ENCODE measurements at regions not wholly inside any gene's neighbourhood (a gene's known extent, or its start where the extent isn't known, plus 50 kb on each side); places are given as distances from the start of the nearest gene placed in this dataset.
A peak's percentile ranks its signal among the peaks of the same experiment; 100 is the strongest.
"Not testable (repeated sequence)": the region's sequence is repeated elsewhere in the genome, so short reads cannot be mapped to it uniquely, and the experiment has no call there.

DNA sequence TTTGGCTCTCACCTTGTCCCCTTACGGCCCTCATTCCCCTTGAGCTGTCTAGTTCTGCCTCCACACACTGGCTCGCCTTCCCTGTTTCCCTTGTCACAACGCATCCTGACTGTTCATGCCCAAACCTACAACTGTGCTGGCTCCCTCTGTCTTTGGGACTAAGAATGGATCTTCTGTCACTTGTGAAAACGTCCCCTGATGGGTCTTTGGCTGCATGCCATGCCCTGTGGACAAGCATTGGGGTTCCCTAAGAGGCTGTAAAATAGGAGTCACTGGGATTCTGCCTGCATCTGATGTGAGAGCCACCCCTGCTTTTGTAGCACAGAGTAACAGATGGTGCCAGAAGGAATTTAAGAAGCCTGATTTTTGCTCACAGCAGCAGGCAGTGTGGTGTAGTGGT is 285.3 kb upstream of the CRY1 start:
- no peak for DNase-seq

DNA sequence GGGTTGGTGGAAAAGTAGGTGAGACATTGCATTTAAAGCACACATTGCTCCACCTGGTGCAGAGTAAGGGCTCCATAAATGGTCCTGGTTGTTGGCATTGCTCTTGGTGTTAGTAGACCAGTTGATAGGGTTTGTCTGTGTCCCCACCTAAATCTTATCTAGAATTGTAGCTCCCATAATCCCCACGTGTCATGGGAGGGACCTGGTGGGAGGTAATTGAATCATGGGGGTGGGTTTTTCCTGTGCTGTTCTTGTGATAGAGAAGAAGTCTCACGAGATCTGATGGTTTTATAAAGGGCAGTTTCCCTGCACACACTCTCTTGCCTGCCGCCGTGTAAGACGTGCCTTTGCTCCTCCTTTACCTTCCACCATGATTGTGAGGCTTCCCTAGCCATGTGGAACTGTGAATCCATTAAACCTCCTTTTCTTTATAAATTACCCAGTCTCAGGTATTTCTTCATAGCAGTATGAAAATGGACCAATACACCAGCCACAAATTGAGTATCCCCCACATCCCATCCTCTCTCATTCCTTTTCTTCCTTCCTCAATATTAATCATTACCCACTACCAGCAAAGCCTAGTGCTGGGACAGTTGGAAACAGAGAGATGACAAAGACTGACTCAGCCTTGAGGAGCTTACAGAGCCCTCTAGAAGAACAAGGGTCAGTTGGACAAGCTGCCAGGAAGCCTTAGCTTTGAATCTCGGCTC is 285.9 kb upstream of the CRY1 start:
- DNase-seq = not testable (repeated sequence)

DNA sequence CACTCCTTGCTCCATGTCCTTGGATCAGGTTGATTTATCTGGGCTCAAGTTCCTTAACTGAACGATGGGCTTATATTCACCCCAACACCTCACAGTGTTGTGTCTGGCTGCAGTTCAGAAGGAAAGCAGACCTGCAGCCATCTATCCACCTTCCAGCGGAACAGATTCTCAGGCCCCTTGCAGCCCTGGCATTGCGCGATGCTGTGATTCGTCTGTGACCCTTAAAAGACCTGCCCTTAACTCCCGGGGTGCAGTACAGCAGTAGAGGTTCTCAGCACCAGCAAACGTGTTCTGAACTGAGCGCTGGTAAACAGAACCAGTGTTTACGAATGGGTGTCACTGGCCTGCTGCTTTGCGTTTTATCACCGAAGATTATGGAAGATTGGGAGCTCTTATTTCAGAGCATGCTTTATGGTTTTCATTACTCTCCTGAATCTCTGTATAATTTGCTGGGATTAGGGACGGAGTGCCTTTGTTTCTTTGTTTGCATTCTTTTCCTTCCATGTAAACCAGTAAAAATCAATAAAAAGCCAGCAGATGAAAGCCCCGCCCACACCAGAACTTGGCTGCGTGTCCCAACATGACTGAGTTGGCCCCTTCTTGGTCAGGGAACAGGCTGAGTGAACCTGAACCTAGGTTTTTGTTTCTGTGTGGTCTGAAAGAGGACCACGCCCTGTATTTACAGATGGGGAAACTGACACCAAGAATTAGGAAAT is 286.7 kb upstream of the CRY1 start:
- DNase-seq = no peak

DNA sequence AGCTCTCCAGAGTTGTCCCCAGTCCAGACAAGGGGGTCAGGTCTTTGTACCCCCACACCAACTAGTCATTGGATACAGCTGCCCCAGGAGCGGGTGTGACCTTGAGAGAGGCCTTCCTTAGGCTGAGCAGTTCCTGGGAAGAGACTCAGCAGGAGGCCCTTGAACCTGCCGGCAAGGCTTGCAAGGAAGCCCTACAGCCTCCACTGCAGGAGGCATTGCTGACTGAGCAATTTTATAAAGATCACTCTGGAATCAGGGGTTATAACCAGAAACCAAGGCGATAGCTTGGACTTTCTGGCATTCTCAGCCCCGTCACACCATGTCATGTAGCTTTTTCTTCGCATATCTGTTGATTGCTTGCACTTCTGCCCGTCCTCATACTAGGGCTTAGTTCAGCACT is 291.3 kb upstream of the CRY1 start:
- no peak for DNase-seq

DNA sequence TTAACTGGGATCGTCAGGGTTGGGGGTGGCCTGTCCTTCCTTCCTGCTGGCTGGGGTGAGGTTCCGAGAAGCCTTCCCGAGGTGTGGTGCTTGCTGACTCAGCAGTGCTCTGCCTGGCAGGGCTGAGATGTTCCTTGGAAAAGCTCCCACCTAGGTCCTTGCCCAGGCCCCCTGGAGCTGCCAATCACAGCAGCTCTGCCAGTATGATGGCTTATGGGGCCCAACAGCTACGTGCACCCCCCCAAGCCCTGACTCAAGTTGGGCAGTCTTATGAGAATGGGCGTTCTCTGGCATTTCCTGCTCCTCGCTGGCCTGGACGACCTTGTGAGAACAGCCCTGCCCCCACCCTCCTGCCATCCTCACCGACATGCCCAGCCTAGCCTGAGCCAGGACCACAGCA is 292.2 kb upstream of the CRY1 start:
- DNase-seq = no peak

DNA sequence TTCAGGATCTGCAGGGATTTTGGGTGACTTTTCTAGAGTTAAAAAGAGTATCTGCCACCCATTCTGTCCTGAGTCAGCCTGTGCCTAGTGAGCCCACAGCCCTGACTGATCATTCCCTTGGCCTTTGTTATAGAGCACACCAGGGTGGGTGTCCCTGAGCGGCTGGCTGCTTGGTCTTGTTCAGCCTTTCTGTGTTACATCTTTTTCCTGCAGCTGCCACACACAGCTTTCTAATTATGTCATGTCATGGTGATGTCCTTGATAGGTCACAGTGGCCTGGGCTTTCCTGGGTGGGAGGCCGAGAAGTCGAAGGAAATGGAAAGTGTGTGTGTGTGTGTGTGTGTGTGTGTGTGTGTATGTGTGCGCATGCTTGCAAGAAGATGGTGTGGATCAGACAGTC is 293.2 kb upstream of the CRY1 start:
- no peak for DNase-seq

DNA sequence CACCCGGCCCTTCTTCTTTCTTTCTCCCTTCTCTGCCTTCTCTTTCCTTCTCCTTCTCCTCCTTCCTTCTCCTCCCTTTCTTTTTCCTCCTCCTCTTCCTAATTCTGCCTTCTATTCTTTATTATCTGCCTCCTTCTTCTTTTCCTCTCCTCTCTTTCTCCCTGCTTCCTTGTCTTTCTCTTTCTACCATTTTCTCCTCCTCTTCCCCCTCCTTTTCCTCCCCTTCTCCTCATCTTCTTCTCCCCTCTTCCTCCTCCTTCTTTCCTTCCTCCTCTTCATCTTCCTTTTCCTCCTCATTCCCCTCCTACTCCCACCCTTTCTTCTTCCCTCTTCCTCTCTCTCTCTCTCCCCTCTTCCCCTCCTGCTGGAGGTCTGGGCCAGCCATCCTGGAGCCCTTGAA is 294.9 kb upstream of the CRY1 start:
- no peak for DNase-seq

DNA sequence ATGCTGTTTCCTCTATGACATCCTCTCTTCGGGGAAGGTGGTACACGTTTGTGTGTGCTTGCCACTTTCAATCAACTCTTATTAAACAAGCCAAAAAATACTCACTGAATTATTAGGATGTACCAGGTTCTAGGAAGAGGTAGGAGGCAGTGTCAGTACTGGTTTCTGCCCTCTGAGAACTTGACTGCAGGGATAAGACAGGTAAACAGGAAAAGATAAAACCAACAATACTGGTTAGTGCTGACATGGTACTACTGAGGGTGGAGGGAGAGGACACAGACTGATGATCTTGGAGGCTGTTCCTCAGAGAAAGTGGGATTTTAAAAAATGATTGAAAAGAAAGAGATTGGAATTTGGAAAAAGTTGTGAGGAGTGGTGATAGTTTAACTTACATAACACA is 295.2 kb upstream of the PWP1 start:
- no peak for DNase-seq

DNA sequence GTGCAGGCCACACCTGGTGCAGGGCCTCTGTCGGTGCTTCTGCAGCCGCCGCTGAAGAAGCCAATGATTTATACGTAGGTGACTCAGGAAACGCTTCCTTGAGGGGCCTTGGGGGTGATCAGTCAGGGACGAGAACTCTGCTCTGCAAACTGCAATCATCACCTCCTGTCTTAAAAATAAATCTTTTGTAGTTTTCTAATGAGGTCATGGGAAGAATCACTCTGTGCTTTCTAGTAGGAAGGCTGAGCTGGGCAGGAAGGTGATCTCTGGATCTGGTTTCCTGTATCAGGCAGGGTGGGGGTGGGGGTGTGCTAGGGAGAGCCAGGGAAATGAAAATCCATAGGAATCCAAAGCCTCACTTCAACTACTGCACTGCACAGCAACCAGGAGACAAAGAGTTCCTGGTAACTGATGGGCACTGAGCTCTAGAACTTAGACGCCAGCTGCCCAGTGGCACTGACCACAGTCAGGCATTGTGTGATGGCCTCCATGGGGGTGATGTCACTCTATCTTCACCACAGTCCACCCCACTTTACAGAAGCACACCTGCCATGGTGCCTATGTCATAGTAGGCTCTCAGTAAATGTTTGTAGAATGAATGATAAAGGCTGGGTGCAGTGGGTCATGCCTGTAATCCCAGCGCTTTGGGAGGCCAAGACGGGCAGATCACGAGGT is 292.4 kb upstream of the PWP1 start:
- DNase-seq = no peak

DNA sequence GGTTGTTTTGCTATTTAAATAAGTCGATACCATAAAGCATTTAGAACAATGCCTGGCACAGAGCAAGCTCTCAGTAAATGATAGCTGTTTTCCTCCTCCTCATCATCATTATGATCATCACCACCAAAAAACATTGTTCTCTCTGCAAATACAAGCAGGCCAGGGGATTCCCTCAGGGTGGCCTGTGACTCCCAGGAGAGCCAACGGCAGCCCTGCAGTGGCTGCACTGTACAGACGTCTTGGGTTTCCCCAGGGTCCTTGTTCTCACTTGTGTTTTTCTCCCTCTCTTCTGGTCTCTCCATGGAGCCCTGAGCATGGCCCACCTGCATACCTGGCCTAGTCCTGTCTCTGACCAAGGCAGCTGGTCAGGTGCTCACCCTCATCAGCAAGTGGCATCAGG is 290.9 kb upstream of the PWP1 start:
- DNase-seq = no peak

DNA sequence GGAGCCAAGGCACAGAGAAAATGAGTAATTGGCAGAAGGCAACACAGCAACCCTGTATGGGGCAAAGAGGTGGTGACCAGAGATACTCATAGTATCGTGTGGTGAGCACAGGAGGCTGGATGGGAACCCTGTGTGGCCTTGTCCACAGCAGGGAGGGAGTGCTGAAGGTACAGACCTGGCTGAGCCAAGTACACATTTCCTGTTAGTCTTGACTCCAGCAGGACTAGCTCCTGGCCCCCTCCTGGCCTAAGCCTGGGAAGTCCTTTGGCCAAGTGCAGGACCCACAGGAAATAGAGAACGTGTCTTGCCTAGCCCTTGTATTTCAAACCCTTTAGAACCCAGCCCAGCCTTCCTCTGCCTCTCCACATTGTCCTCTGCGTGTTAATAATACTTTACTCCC is 289.8 kb upstream of the PWP1 start:
- no peak for DNase-seq

DNA sequence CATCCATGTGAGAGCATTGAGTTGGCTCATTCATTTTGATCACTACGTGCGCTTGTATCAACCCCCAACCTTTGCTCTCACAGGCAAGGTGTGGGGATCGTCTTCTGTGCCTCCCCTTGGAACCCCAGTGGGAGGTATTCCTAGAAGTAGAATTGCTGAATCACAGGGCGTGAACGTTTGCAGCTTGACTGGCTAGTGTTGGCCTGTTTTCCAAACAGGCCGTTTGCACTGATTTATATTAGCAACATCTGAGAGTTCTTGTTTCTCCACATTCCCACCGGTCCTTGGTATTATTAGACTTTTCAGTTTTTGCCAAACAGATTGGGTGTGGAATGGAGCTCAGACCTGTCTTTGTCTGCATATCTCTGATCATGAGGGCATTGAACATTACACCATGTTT is 288.6 kb upstream of the PWP1 start:
- DNase-seq = no peak

DNA sequence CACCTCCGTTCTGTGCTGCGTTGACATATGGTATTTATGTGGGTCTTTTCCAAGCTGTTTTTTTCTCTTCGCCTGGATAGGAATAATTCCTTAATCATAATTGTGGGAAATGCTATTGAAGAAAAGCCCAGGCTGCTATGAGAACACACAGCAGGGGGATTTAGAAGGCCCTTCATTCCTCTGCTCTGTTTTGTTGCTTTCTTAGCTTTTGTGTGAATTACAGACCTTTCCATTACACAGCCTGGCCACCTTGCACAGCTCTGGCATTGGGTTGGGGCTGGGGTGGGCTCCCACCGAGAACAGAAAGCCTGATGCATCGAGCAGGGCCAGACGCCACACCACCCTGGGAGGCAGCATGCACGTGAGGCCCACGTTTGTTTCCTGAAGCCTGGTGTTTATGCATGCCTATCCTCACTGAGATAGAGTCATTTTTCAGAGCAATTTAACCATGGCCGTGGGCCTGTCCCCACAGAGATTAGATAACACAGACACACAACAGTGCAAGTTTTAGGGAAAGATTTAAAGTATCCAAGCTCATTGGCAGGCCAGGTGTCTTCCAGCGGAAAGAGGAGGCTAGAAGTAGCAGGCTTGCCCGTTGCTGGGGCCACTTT is 287.6 kb upstream of the PWP1 start:
- no peak for DNase-seq

DNA sequence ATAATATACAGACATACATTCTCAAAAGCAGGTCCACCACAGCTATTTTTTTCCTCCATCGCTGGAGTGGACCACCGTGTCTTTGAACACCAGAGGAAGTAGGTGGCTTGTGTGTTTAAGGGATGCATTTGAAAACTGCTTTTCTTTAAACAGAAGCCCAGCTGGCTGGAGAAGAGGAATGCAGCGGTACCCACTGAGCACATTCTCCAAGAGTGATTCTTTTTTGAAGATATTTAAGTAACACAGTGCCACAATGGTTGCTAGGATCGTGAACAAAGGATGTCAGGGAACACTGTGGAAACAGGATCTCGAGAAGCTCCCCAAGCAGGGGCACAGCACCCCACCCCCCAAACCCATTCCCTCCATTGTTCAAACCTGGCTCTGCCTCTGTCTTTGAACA is 286.6 kb upstream of the PWP1 start:
- no peak for DNase-seq

DNA sequence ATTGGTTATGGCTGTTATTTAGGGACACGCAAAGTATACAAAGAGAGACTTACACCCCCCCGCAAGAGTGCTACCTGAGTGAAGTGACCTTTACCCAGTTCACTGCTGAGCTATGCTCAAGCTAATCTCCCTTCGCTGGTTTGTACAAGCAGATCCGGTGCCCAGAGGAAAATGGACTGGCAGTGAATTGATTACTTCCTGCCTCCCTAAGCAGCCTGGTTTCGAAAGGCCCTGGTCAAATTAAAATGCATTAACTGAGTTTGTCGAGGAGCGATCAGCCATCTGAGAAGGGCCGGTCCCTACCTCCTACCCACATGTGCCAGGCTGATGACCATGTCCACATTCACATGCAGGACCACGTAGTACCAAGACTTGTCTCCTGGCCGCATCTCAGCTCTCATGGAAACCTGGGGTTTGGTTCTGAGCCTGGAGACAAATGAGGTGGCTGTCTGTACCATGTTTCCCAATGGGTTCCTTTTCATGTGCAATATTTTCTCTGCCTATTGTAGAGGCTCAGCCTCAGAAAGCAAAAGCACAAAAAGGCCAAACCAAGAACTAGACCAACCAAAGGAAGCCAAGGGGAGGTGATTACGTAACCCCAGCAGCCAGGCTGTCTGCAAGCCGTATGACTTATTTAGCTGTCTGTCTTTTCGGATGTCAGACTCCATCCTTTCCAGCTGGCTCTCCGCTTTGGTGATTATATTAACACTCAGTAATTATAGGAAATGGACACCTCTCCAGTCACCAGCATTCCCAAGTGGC is 284.7 kb upstream of the PWP1 start:
- DNase-seq = no peak

DNA sequence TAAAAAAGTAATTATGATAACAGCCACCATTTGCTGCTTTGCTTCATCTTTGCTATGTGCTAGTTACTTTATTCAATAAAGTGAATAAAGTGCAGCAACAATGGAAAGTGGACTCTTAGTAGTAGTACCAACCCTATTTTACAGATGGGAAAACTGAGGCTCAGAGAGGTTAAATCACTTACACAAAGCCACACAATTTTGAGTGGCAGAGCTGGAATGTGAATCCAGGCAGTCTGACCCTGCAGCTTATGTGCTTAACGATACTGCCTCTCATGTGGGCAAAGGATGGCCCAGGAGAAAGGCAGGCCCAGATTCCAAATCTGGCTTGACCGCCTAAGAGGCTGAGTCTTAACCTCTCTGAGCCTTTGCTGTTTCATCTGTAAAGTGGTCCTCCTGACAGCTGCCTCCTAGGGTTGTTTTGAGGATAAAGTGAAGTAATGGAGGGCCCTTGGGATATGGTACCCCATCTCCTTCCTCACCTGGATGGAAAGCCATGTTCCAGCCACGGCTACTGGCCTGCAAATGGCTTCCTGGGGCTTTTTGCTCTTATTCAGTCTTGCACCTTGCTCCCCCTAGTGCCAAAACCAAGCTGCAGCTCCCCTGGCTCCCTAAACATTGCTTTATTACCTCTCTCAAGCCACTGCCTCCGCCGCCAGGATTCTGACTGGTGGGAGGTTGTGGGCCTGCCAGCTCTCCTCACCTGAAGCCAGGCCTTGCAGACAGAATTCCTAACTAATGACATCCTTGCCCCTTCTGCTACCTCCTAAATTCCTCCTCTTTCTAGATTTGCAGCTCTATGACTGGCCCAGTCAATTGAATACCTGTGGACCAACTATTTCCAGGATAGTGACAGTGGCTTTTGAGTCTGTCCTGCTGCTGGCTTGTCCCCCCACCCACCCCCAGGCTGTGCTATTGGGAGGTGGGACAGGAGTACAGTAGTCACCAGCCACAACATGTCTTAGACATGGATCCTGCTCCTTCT is 283.3 kb upstream of the PWP1 start:
- DNase-seq = peak; percentile 51

DNA sequence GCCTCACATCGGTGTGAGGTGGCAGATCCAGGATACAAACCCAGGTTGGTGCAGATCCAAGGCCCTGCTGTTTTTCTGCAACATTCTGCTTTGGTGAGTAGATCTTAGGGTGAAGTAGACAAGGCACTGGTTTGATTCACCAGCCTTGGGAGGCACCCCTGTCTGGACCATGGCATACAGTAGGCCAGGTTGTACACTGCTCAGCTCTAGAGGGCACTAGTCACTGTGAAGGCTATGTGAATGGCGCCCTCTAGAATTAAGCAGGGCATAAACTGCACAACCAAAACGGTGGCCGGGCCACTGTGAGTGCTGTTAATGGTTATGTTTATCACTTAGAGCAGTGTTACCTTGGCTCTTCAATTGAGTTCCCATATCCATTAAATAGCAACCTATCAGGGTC is 280.6 kb upstream of the PWP1 start:
- no peak for DNase-seq

DNA sequence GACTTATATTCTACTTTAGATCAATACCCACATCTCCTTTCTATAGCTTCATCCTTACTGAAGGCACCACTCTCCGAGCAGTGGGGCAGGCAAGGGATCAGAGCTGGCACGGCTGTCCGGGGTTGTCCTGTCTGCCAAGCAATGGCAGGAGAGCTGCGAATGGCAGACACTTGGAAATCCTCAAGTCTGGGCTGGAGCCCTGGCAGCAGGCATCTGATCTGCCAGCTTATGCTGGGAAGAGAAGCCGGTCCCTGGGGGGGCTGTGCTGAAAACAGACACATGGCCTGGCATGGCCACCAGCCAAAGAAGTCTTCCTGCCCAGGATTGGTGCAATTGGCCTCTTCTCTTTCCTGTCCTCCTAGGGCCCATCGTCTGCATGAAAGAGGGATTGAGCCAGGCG is 280.2 kb upstream of the PWP1 start:
- no peak for DNase-seq

DNA sequence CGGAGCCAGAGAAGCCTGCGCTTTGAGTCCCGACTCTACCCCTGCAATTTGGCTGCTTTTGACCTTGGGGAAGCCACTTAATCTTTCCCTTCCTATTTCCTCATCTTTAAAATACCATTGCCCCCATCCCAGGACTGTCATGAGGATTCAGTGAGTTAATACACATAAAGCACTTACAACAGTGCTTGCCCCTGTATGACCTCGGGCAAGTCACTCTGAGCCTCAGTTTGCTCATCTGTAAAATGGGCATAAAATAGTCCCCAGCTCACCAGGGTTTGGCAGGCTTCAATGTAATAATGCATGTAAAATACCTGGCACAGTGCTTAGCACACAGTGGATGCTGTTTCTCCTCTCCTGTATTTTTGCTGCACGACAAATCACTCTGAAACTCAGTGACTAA is 278.7 kb upstream of the PWP1 start:
- DNase-seq = no peak

DNA sequence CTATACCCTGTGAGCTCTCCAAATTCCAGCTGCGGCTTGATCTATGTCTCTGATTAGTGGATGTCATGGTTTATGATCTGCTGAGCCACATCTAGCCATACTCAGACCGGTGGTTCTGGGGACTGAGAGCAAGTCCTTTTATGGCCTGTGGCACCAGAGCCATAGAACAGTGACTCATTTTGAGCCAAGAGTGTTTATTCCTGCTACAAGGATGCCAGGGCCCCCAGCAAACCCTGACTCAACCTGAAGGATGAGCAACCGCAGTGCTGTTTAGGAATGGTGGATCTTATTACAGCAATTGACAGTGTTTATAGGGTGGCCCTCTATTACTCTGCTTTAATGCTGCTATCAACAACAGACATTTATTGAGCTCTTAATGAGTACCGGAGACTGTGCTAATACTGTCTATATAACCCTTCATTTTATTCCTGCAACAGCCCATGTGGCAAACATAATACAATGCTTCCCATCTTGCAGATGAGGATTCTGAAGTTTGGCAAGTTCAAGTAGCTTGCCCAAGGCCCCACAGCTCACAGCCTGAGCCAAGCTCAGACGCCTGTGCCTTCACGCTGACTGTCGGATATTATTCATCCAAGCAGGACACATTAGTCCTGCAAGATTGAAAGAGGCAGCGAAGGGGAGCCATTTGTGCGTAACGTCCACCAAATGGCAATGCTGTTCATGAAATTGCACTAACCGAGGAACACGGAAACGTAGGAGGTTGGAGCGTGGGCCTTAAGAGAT is 273.6 kb upstream of the PWP1 start:
- no peak for DNase-seq

DNA sequence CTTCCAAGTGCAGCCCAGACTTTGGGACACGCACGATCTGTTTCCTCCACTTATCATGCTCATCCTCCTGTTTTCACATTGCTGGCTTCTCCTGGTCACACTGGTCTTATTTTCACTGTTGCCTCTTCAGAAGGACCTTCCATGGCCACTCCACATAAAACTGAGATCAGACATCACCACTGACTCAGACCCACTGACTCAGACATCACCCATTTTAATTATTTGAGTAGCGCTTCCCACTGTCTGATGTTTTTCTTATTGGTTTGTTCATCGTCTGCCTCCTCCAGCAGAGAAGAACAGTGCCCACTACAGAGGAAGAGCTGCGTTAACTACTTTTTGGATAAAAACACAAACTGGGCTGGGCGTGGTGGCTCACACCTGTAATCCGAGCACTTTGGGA is 270.5 kb upstream of the PWP1 start:
- DNase-seq = no peak
